WTC11 (cell line): ENCODE measurements at regions not wholly inside any gene's neighbourhood (a gene's known extent, or its start where the extent isn't known, plus 50 kb on each side); places are given as distances from the start of the nearest gene placed in this dataset.

Source experiments
- ATAC-seq: fragments of 200-7000 bp; cut with Tn5 transposase; 2 replicates; pipeline ENCODE4 v1.10.0; 2021; ENCODE audit warnings: mild to moderate bottlenecking, moderate library complexity
- CTCF ChIA-PET: fragments of 300-600 bp; sonication (Branson Sonifier 250); formaldehyde crosslinking; loops from one replicate; lab custom pipeline; 2021; ENCODE audit warnings: antibody characterized with exemption; lab: Charles Lee
- POLR2A ChIA-PET: fragments of 350-600 bp; sonication (Branson Sonifier 250); formaldehyde crosslinking; loops from one replicate; lab custom pipeline; 2021; ENCODE audit warnings: antibody characterized with exemption; lab: Charles Lee
- DNase-seq: peaks from one replicate; pipeline ENCODE4 v3.0.0; 2021; ENCODE audit warnings: low spot score
- H3K27ac Mint-ChIP-seq: 2 replicates; pipeline ENCODE4 v1.8.0; 2021; ENCODE audit warnings: mixed read lengths
- H3K27me3 Mint-ChIP-seq: 2 replicates; pipeline ENCODE4 v1.8.0; 2021; ENCODE audit warnings: low read depth, mild to moderate bottlenecking, moderate library complexity, mixed read lengths
- H3K36me3 Mint-ChIP-seq: 2 replicates; pipeline ENCODE4 v1.8.0; 2021; ENCODE audit warnings: mixed read lengths
- H3K4me1 Mint-ChIP-seq: 2 replicates; pipeline ENCODE4 v1.8.0; 2022; ENCODE audit warnings: mixed read lengths
- H3K4me3 Mint-ChIP-seq: 2 replicates; pipeline ENCODE4 v1.8.0; 2021; ENCODE audit warnings: mild to moderate bottlenecking, moderate library complexity, mixed read lengths
- H3K9me3 Mint-ChIP-seq: 2 replicates; pipeline ENCODE4 v1.8.0; 2021; ENCODE audit warnings: mixed read lengths
- AFF4 ChIP-seq: sonication (generic); formaldehyde crosslinking; IDR thresholded peaks from 2 replicates; pipeline ENCODE4 v1.8.1; 2023; ENCODE audit warnings: mild to moderate bottlenecking, missing genetic modification reagents, borderline replicate concordance
- ATF2 ChIP-seq: sonication (generic); formaldehyde crosslinking; IDR thresholded peaks from 2 replicates; pipeline ENCODE4 v1.8.1; 2022; ENCODE audit warnings: low read depth, missing genetic modification reagents, borderline replicate concordance
- CREB1 ChIP-seq: sonication (generic); formaldehyde crosslinking; IDR thresholded peaks from 2 replicates; pipeline ENCODE4 v1.8.0; 2023; ENCODE audit warnings: mild to moderate bottlenecking, missing genetic modification reagents
- CTCF ChIP-seq: fragments of 200-600 bp; IDR thresholded peaks from 2 replicates; pipeline ENCODE4 v1.8.0; 2022; ENCODE audit warnings: antibody characterized with exemption
- FOXJ3 ChIP-seq: sonication (generic); formaldehyde crosslinking; IDR thresholded peaks from 2 replicates; pipeline ENCODE4 v1.9.0; 2021; ENCODE audit warnings: missing genetic modification reagents, mild to moderate bottlenecking, borderline replicate concordance
- GABPB1 ChIP-seq: sonication (generic); formaldehyde crosslinking; IDR thresholded peaks from 2 replicates; pipeline ENCODE4 v1.8.1; 2023; ENCODE audit warnings: mild to moderate bottlenecking, missing genetic modification reagents
- GTF2I ChIP-seq: fragments of 250-450 bp; sonication (Bioruptor Pico); conservative IDR thresholded peaks from 2 replicates; pipeline ENCODE4 v1.4.0; 2021; ENCODE audit warnings: mild to moderate bottlenecking
- NR3C1 ChIP-seq: sonication (generic); formaldehyde crosslinking; conservative IDR thresholded peaks from 2 replicates; pipeline ENCODE4 v1.8.1; 2023; ENCODE audit warnings: low read depth, mild to moderate bottlenecking, missing genetic modification reagents
- OVOL2 ChIP-seq: fragments of 250-450 bp; sonication (Bioruptor Pico); IDR thresholded peaks from 2 replicates; pipeline ENCODE4 v1.9.0; 2021; ENCODE audit warnings: mild to moderate bottlenecking, borderline replicate concordance
- RORB ChIP-seq: fragments of 250-450 bp; sonication (Bioruptor Pico); IDR thresholded peaks from 2 replicates; pipeline ENCODE4 v1.9.0; 2021; ENCODE audit warnings: mild to moderate bottlenecking
- SMAD3 ChIP-seq: sonication (generic); formaldehyde crosslinking; IDR thresholded peaks from 2 replicates; pipeline ENCODE4 v1.8.0; 2022; ENCODE audit warnings: missing genetic modification reagents, mild to moderate bottlenecking, borderline replicate concordance
- TF ChIP-seq, protein P1 (sequence below): sonication (generic); formaldehyde crosslinking; IDR thresholded peaks from 2 replicates; pipeline ENCODE4 v1.8.0; 2022; ENCODE audit warnings: missing genetic modification reagents
- TF ChIP-seq, protein P2 (sequence below): fragments of 250-450 bp; sonication (Bioruptor Pico); IDR thresholded peaks from 2 replicates; pipeline ENCODE4 v1.8.0; 2021; ENCODE audit warnings: mild to moderate bottlenecking
- TF ChIP-seq, protein P3 (sequence below): sonication (generic); formaldehyde crosslinking; IDR thresholded peaks from 2 replicates; pipeline ENCODE4 v1.8.0; 2022; ENCODE audit warnings: mild to moderate bottlenecking, missing genetic modification reagents
- TF ChIP-seq, protein P4 (sequence below): sonication (generic); formaldehyde crosslinking; IDR thresholded peaks from 2 replicates; pipeline ENCODE4 v1.8.1; 2023; ENCODE audit warnings: mild to moderate bottlenecking, missing genetic modification reagents

DNA sequence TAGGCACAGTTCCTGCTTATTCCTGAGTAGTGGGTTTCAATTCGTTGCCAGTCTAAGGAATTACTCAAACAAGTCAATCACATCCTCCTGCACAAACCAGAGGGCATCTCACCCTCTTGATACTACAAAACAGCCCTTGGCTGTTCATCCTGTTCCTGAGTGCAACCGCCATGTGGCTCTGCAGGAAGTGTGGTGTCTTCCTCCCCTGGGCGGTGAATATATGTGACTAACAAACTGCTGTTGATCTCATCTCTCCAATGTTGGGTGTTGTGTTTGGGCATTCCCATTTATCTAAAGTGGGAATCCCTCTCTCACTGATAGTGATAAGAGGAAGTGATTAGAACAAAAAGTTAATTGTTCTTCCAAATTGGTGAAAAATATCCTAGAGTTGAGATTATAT lies 163.0 kb downstream of the TBX18 start (continued):
- TF ChIP-seq, protein P1, sequence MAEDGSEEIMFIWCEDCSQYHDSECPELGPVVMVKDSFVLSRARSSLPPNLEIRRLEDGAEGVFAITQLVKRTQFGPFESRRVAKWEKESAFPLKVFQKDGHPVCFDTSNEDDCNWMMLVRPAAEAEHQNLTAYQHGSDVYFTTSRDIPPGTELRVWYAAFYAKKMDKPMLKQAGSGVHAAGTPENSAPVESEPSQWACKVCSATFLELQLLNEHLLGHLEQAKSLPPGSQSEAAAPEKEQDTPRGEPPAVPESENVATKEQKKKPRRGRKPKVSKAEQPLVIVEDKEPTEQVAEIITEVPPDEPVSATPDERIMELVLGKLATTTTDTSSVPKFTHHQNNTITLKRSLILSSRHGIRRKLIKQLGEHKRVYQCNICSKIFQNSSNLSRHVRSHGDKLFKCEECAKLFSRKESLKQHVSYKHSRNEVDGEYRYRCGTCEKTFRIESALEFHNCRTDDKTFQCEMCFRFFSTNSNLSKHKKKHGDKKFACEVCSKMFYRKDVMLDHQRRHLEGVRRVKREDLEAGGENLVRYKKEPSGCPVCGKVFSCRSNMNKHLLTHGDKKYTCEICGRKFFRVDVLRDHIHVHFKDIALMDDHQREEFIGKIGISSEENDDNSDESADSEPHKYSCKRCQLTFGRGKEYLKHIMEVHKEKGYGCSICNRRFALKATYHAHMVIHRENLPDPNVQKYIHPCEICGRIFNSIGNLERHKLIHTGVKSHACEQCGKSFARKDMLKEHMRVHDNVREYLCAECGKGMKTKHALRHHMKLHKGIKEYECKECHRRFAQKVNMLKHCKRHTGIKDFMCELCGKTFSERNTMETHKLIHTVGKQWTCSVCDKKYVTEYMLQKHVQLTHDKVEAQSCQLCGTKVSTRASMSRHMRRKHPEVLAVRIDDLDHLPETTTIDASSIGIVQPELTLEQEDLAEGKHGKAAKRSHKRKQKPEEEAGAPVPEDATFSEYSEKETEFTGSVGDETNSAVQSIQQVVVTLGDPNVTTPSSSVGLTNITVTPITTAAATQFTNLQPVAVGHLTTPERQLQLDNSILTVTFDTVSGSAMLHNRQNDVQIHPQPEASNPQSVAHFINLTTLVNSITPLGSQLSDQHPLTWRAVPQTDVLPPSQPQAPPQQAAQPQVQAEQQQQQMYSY (CRISPR knock-in tag), result no peak
- TF ChIP-seq, protein P2, sequence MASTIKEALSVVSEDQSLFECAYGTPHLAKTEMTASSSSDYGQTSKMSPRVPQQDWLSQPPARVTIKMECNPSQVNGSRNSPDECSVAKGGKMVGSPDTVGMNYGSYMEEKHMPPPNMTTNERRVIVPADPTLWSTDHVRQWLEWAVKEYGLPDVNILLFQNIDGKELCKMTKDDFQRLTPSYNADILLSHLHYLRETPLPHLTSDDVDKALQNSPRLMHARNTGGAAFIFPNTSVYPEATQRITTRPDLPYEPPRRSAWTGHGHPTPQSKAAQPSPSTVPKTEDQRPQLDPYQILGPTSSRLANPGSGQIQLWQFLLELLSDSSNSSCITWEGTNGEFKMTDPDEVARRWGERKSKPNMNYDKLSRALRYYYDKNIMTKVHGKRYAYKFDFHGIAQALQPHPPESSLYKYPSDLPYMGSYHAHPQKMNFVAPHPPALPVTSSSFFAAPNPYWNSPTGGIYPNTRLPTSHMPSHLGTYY (CRISPR knock-in tag), result no peak
- no peak for TF ChIP-seq OVOL2 (CRISPR knock-in tag)

DNA sequence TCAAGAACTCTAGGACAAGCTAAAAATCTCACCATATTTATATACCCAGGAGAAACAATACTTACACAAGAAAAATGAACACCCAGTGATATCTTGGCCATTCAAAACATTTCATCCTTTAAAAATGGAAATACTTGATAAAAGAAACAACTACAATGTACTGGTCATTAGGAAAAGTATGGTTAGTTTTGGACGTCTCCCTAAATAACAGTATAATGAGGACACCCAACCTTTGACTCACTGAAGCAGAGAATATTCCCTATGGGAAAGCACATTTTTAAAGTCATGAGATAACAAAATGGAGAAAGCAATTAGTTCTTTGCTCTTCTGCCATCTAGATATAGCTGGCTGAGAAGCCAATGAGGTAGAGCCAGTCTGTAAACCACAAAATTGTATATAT lies 164.4 kb downstream of the TBX18 start:
- ChIA-PET POLR2A (no interaction called here), CTCF (no interaction called here)
- no peak overlapping the region for H3K27ac Mint-ChIP-seq
- TF ChIP-seq GTF2I (CRISPR knock-in tag) (no peak), GABPB1 (CRISPR knock-in tag) (no peak), SMAD3 (CRISPR knock-in tag) (no peak), RORB (CRISPR knock-in tag) (no peak), CREB1 (CRISPR knock-in tag) (no peak), NR3C1 (CRISPR knock-in tag) (no peak), FOXJ3 (CRISPR knock-in tag) (no peak), ATF2 (CRISPR knock-in tag) (no peak)
- TF ChIP-seq, protein P3, sequence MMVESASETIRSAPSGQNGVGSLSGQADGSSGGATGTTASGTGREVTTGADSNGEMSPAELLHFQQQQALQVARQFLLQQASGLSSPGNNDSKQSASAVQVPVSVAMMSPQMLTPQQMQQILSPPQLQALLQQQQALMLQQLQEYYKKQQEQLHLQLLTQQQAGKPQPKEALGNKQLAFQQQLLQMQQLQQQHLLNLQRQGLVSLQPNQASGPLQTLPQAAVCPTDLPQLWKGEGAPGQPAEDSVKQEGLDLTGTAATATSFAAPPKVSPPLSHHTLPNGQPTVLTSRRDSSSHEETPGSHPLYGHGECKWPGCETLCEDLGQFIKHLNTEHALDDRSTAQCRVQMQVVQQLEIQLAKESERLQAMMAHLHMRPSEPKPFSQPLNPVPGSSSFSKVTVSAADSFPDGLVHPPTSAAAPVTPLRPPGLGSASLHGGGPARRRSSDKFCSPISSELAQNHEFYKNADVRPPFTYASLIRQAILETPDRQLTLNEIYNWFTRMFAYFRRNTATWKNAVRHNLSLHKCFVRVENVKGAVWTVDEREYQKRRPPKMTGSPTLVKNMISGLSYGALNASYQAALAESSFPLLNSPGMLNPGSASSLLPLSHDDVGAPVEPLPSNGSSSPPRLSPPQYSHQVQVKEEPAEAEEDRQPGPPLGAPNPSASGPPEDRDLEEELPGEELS, result no peak
- no peaks in the 10 kb centered on the region for H3K36me3 Mint-ChIP-seq
- DNase-seq (no peak), ATAC-seq (no peak)
- no peak overlapping the region for H3K4me3 Mint-ChIP-seq
- H3K9me3 Mint-ChIP-seq, result peaks cover 6% of the 10 kb centered on the region
- H3K27me3 Mint-ChIP-seq, result no peaks in the 10 kb centered on the region
- no peaks in the 10 kb centered on the region for H3K4me1 Mint-ChIP-seq

DNA sequence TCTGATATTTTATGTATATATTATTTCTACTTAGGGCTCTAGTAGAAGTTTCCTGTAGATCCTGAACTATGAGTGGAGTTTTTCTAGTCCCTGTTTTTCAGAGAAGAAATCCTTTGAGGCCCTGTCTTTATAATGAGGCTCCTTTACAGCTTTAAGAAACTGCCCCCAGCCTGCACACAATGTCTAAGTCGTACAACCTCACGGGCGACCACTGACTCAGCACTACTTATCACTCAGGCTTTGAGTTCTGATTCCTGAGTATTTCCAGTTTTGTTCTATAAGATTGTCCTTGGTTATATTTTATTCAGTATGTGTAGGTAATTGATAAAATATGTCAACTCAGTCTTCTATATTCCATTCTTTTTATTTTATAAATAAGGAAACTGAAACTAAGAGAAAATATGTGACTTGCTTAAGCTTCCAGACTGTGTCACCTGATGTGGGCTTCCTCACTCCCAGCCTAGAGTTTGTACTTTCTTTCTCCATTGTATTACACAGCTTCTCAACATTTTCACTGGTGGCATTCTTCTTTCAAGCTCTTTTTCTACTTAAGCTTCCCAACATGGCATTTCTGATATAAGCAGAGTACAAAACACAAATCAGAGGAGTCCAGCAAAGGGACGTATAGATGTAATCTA lies 167.0 kb downstream of the TBX18 start:
- ATAC-seq, result no peak
- POLR2A ChIA-PET, result no interaction called here
- TF ChIP-seq FOXJ3 (CRISPR knock-in tag), result no peak
- no peak for TF ChIP-seq CTCF
- TF ChIP-seq, protein P4, sequence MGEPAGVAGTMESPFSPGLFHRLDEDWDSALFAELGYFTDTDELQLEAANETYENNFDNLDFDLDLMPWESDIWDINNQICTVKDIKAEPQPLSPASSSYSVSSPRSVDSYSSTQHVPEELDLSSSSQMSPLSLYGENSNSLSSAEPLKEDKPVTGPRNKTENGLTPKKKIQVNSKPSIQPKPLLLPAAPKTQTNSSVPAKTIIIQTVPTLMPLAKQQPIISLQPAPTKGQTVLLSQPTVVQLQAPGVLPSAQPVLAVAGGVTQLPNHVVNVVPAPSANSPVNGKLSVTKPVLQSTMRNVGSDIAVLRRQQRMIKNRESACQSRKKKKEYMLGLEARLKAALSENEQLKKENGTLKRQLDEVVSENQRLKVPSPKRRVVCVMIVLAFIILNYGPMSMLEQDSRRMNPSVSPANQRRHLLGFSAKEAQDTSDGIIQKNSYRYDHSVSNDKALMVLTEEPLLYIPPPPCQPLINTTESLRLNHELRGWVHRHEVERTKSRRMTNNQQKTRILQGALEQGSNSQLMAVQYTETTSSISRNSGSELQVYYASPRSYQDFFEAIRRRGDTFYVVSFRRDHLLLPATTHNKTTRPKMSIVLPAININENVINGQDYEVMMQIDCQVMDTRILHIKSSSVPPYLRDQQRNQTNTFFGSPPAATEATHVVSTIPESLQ (CRISPR knock-in tag), result no peak
- TF ChIP-seq AFF4 (CRISPR knock-in tag), result no peak

More for the DNA sequence above, 167.0 kb downstream of the TBX18 start:
- Mint-ChIP-seq H3K27me3 (no peaks in the 10 kb centered on the region), H3K36me3 (no peaks in the 10 kb centered on the region), H3K9me3 (no peaks in the 10 kb centered on the region), H3K4me3 (no peak overlapping the region), H3K27ac (no peak overlapping the region), H3K4me1 (no peaks in the 10 kb centered on the region)
- CTCF ChIA-PET, result no interaction called here
- no peak for DNase-seq
